ENCODE measurements at regions not wholly inside any gene's neighbourhood (a gene's known extent, or its start where the extent isn't known, plus 50 kb on each side); places are given as distances from the start of the nearest gene placed in this dataset.

- Histone ChIP-seq H2AFZ (ENCODE audit: insufficient read depth, low read depth, low read length, poor library complexity, severe bottlenecking) (no peak overlapping the region), H3K4me1 (ENCODE audit: control insufficient read depth in 1 of 2, insufficient read depth in 2 of 2, low read length in 2 of 2) (peaks cover 67 to 69% of the 10 kb centered on the region in 2 donors), H3K36me3 (replicated peaks in 1 of 2; ENCODE audit: control insufficient read depth in 1 of 2, insufficient read depth in 2 of 2, low read length in 2 of 2) (no peaks in the 10 kb centered on the region), H3K9me3 (replicated peaks in 1 of 2; ENCODE audit: control insufficient read depth in 1 of 2, insufficient read depth in 1 of 2, low read length in 2 of 2) (peaks cover 0 to 5% of the 10 kb centered on the region in 2 donors), H3K27ac (ENCODE audit: low read depth in 1 of 2, low read length in 2 of 2) (no peak overlapping the region), H4K20me1 (ENCODE audit: insufficient read depth, low read length) (no peaks in the 10 kb centered on the region), H3K27me3 (ENCODE audit: control insufficient read depth in 2 of 2, insufficient read depth in 2 of 2, low read length in 2 of 2) (no peaks in the 10 kb centered on the region), H3K79me2 (ENCODE audit: insufficient read depth, low read length) (no peaks in the 10 kb centered on the region), H3K4me2 (replicated peaks; ENCODE audit: extremely low read depth, low read length, poor library complexity, severe bottlenecking) (no peak overlapping the region), H3K9ac (ENCODE audit: insufficient read depth, low read length, poor library complexity, severe bottlenecking) (no peak overlapping the region), H3K4me3 (replicated peaks in 1 of 3; ENCODE audit: low read depth in 2 of 3, low read length in 3 of 3) (no peak overlapping the region)
- Mint-ChIP-seq H3K4me1 (peaks cover 70% of the 10 kb centered on the region), H3K9me3 (peaks cover 0 to 20% (median 5%) of the 10 kb centered on the region in 7 donors), H3K27me3 (ENCODE audit: low read depth in 3 of 3) (peaks cover 0 to 8% (median 0%) of the 10 kb centered on the region in 3 donors), H3K4me3 (no peak overlapping the region), H3K27ac (no peak overlapping the region), H3K36me3 (peaks cover 4 to 8% of the 10 kb centered on the region in 2 donors)
- intact Hi-C loops (cut with micrococcal nuclease): loop anchor here in 1 of 2 donors (10.0 kb wide), 1 partner anchor 389 kb away; no protein-coding TSS in a partner anchor
- WGBS (ENCODE audit: insufficient coverage): no CpG with 5 or more reads among the region's 1 CpG
- no peak for TF ChIP-seq CTCF (IDR thresholded peaks at IDR 0.05)
- no peak for DNase-seq
Observed at GRCh38 chr5:56664025-56664424, 151.3 kb upstream of the MAP3K1 start.

- no peak for TF ChIP-seq CTCF (IDR thresholded peaks at IDR 0.05)
- no peaks in the 10 kb centered on the region for H3K27me3 ChIP-seq (ENCODE audit: control insufficient read depth in 2 of 2, insufficient read depth in 2 of 2, low read length in 2 of 2)
- H3K27ac ChIP-seq (ENCODE audit: low read depth in 1 of 2, low read length in 2 of 2): no peak overlapping the region
- no peak overlapping the region for H3K9ac ChIP-seq (ENCODE audit: insufficient read depth, low read length, poor library complexity, severe bottlenecking)
- H3K4me3 Mint-ChIP-seq: no peak overlapping the region
- DNase-seq: no peak
- peaks cover 4 to 8% of the 10 kb centered on the region in 2 donors for H3K36me3 Mint-ChIP-seq
- intact Hi-C loops (cut with micrococcal nuclease): loop anchor here in 1 of 2 donors (10.0 kb wide), 1 partner anchor 389 kb away; no protein-coding TSS in a partner anchor
- H3K4me3 ChIP-seq (replicated peaks in 1 of 3; ENCODE audit: low read depth in 2 of 3, low read length in 3 of 3): no peak overlapping the region
- no peaks in the 10 kb centered on the region for H3K79me2 ChIP-seq (ENCODE audit: insufficient read depth, low read length)
- peaks cover 0 to 8% (median 0%) of the 10 kb centered on the region in 3 donors for H3K27me3 Mint-ChIP-seq (ENCODE audit: low read depth in 3 of 3)
- H4K20me1 ChIP-seq (ENCODE audit: insufficient read depth, low read length): no peaks in the 10 kb centered on the region
- H3K27ac Mint-ChIP-seq: peak overlapping the region in 1 of 7 donors; percentile 63
- no peak overlapping the region for H2AFZ ChIP-seq (ENCODE audit: insufficient read depth, low read depth, low read length, poor library complexity, severe bottlenecking)
- H3K4me2 ChIP-seq (replicated peaks; ENCODE audit: extremely low read depth, low read length, poor library complexity, severe bottlenecking): no peak overlapping the region
- 100% methylated on average over 1 of the region's 4 CpGs for WGBS (ENCODE audit: insufficient coverage)
- H3K4me1 Mint-ChIP-seq: peaks cover 70% of the 10 kb centered on the region
- peaks cover 0 to 5% of the 10 kb centered on the region in 2 donors for H3K9me3 ChIP-seq (replicated peaks in 1 of 2; ENCODE audit: control insufficient read depth in 1 of 2, insufficient read depth in 1 of 2, low read length in 2 of 2)
- H3K36me3 ChIP-seq (replicated peaks in 1 of 2; ENCODE audit: control insufficient read depth in 1 of 2, insufficient read depth in 2 of 2, low read length in 2 of 2): no peaks in the 10 kb centered on the region
- peaks cover 0 to 20% (median 5%) of the 10 kb centered on the region in 7 donors for H3K9me3 Mint-ChIP-seq
- peaks cover 67 to 69% of the 10 kb centered on the region in 2 donors for H3K4me1 ChIP-seq (ENCODE audit: control insufficient read depth in 1 of 2, insufficient read depth in 2 of 2, low read length in 2 of 2)
Observed at GRCh38 chr5:56663523-56663922, 151.8 kb upstream of the MAP3K1 start.
